ENCODE measurements at regions not wholly inside any gene's neighbourhood (a gene's known extent, or its start where the extent isn't known, plus 50 kb on each side); places are given as distances from the start of the nearest gene placed in this dataset.

DNA sequence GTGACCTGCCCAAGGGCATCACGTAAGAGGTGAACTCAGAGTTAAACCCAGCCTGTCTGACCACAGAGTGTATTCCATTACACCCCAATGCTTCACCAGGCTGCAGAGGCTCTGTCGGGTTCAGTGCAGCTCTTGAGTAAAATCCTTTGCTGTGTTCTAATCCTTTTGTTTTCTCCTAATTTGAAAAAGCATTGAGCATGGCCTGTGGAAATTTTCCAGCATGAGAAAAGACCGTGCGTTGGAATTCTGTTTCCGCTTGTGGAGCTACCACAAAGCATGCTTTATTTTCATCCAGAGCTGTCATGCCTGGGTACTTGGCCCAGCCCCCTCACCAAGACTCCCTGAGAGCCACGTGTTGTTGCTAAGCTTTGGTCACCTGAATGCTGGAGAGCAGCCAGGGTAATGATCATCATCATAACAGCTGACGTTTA is 317.6 kb downstream of the PRDM2 start:
- Mint-ChIP-seq H3K4me3 (ENCODE audit: unreplicated experiment) (no peak overlapping the region), H3K27ac (ENCODE audit: unreplicated experiment) (no peak overlapping the region), H3K4me1 (ENCODE audit: low read depth) (no peaks in the 10 kb centered on the region), H3K36me3 (ENCODE audit: low read depth) (no peaks in the 10 kb centered on the region), H3K9me3 (ENCODE audit: low read depth) (peaks cover 15% of the 10 kb centered on the region), H3K27me3 (ENCODE audit: low read depth) (no peaks in the 10 kb centered on the region)
- TF ChIP-seq, protein P1, sequence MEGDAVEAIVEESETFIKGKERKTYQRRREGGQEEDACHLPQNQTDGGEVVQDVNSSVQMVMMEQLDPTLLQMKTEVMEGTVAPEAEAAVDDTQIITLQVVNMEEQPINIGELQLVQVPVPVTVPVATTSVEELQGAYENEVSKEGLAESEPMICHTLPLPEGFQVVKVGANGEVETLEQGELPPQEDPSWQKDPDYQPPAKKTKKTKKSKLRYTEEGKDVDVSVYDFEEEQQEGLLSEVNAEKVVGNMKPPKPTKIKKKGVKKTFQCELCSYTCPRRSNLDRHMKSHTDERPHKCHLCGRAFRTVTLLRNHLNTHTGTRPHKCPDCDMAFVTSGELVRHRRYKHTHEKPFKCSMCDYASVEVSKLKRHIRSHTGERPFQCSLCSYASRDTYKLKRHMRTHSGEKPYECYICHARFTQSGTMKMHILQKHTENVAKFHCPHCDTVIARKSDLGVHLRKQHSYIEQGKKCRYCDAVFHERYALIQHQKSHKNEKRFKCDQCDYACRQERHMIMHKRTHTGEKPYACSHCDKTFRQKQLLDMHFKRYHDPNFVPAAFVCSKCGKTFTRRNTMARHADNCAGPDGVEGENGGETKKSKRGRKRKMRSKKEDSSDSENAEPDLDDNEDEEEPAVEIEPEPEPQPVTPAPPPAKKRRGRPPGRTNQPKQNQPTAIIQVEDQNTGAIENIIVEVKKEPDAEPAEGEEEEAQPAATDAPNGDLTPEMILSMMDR (IDR thresholded peaks at IDR 0.05), result no peak
- no peak for DNase-seq (ENCODE audit: low spot score)

DNA sequence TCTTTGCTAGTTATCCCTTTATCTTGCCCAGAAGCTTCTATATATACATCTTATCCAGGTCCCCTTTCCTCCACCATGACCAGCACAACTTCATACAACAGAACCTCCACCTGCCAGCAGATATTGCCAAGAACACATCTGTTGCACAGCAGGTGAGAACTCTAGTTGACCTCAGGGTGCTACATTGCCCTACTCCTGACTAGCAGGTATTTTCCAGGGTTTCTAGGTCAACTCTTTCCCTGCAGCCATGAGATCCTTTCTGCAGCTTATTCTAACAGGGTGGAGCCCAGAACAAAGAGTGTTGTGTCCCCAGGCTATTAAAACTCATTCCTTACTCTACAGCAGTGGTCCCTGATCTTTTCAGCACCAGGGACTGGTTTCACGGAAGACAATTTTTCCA is 319.5 kb downstream of the PRDM2 start:
- no peak for DNase-seq (ENCODE audit: low spot score)
- H3K27ac Mint-ChIP-seq (ENCODE audit: unreplicated experiment), result no peak overlapping the region
- no peaks in the 10 kb centered on the region for H3K4me1 Mint-ChIP-seq (ENCODE audit: low read depth)
- no peak overlapping the region for H3K4me3 Mint-ChIP-seq (ENCODE audit: unreplicated experiment)
- H3K27me3 Mint-ChIP-seq (ENCODE audit: low read depth), result no peaks in the 10 kb centered on the region
- H3K36me3 Mint-ChIP-seq (ENCODE audit: low read depth), result no peaks in the 10 kb centered on the region
- peaks cover 16% of the 10 kb centered on the region for H3K9me3 Mint-ChIP-seq (ENCODE audit: low read depth)
- TF ChIP-seq, protein P1 (IDR thresholded peaks at IDR 0.05), result no peak

GRCh38 chr1:14020006-14020405 is 320.0 kb downstream of the PRDM2 start:
- H3K4me3 Mint-ChIP-seq (ENCODE audit: unreplicated experiment), result no peak overlapping the region
- no peak for DNase-seq (ENCODE audit: low spot score)
- no peaks in the 10 kb centered on the region for H3K27me3 Mint-ChIP-seq (ENCODE audit: low read depth)
- H3K4me1 Mint-ChIP-seq (ENCODE audit: low read depth), result no peaks in the 10 kb centered on the region
- peaks cover 14% of the 10 kb centered on the region for H3K9me3 Mint-ChIP-seq (ENCODE audit: low read depth)
- H3K27ac Mint-ChIP-seq (ENCODE audit: unreplicated experiment), result no peak overlapping the region
- TF ChIP-seq, protein P1 (IDR thresholded peaks at IDR 0.05), result no peak
- H3K36me3 Mint-ChIP-seq (ENCODE audit: low read depth), result no peaks in the 10 kb centered on the region

DNA sequence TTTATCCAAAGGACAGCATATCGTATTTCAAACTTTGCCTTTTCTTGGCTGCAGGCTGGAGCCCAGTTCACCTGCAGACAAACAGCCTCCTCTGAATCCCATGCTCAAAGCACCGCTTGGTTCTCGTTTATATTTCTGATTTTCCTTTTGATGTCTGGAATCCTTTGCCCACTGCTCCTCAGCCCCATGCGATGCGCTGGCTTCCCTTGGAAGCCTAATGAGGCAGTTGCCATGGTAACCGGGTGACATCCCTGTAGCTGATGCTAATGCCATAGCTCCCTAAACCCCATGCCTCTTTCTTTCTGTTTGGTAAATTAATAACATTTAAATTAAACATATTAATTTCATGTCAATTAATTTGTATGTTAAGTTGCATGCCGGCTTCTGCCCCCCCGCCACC is 327.1 kb downstream of the PRDM2 start:
- Mint-ChIP-seq H3K36me3 (ENCODE audit: low read depth) (no peaks in the 10 kb centered on the region), H3K4me1 (ENCODE audit: low read depth) (no peaks in the 10 kb centered on the region), H3K4me3 (ENCODE audit: unreplicated experiment) (no peak overlapping the region), H3K9me3 (ENCODE audit: low read depth) (peaks cover 23% of the 10 kb centered on the region), H3K27ac (ENCODE audit: unreplicated experiment) (no peak overlapping the region), H3K27me3 (ENCODE audit: low read depth) (no peaks in the 10 kb centered on the region)
- DNase-seq (ENCODE audit: low spot score), result no peak
- TF ChIP-seq, protein P1 (IDR thresholded peaks at IDR 0.05), result no peak

DNA sequence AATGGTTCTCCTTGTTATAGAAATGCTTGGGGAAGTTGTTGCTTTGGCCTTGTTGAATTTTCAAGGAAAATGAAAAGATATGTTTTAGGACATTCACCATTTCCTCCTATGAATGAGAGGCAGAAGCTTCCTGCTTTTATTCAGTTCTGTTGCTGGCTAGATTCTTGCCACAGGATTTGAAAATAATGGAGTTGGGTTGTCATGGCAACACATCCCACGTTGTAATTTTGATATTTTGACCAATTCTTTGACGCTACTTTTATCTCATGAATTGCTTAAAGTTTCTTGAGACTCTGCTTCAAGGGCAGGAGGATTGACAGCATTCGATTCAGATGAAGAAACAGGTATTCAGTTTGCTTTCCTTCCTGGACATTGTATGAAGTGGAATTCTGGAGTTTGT is 331.5 kb downstream of the PRDM2 start:
- H3K4me1 Mint-ChIP-seq (ENCODE audit: low read depth), result no peaks in the 10 kb centered on the region
- no peak overlapping the region for H3K4me3 Mint-ChIP-seq (ENCODE audit: unreplicated experiment)
- DNase-seq (ENCODE audit: low spot score), result no peak
- TF ChIP-seq, protein P1 (IDR thresholded peaks at IDR 0.05), result no peak
- peaks cover 39% of the 10 kb centered on the region for H3K9me3 Mint-ChIP-seq (ENCODE audit: low read depth)
- H3K36me3 Mint-ChIP-seq (ENCODE audit: low read depth), result no peaks in the 10 kb centered on the region
- no peak overlapping the region for H3K27ac Mint-ChIP-seq (ENCODE audit: unreplicated experiment)
- no peaks in the 10 kb centered on the region for H3K27me3 Mint-ChIP-seq (ENCODE audit: low read depth)

Measured in chondrocyte (in vitro differentiated cells).